Adrenal gland (tissue), 9 donors: ENCODE measurements at regions not wholly inside any gene's neighbourhood (a gene's known extent, or its start where the extent isn't known, plus 50 kb on each side); places are given as distances from the start of the nearest gene placed in this dataset.

Experiments used
- DNase-seq, 7 donors: peaks; one replicate each; pipeline ENCODE4 v3.0.0-alpha.2; 2019 to 2020
- H3K27ac ChIP-seq, 5 donors: fragments of 200-600 bp; sonication (generic) in 4 of 5; 1 replicate in 3 of 5; 2 replicates in 2 of 5; pipeline versions ENCODE4 v1.5.1 to v1.8.0; 2016 to 2020; ENCODE audit warnings: mild to moderate bottlenecking in 1 of 5
- H3K27me3 ChIP-seq: fragments of 200-600 bp; 2 replicates; pipeline ENCODE4 v1.8.0; 2021
- H3K36me3 ChIP-seq, 2 donors: fragments of 200-600 bp; replicated peaks in 1 of 2; 1 replicate in 1 of 2; 2 replicates in 1 of 2; pipeline versions ENCODE4 v1.5.1 to v1.8.0; 2018 to 2022
- H3K4me1 ChIP-seq, 2 donors: fragments of 200-600 bp; replicated peaks in 1 of 2; 1 replicate in 1 of 2; 2 replicates in 1 of 2; pipeline versions ENCODE4 v1.5.1 to v1.8.0; 2018 to 2021
- H3K4me3 ChIP-seq, 4 donors: fragments of 200-600 bp; sonication (generic) in 3 of 4; one replicate each; pipeline ENCODE4 v1.5.1; 2016 to 2018
- H3K9me3 ChIP-seq, 3 donors: fragments of 200-600 bp; sonication (generic) in 1 of 3; replicated peaks in 1 of 3; 1 replicate in 2 of 3; 2 replicates in 1 of 3; pipeline versions ENCODE4 v1.5.1 to v1.8.0; 2016 to 2021
- CTCF ChIP-seq, 6 experiments: fragments of 450-650 bp in 4 of 6; fragments of 200-600 bp in 2 of 6; sonication (generic) in 1 of 6; IDR thresholded peaks; 1 replicate in 5 of 6; 2 replicates in 1 of 6; pipeline versions ENCODE4 v1.5.1 to v1.8.0; 2016 to 2021; ENCODE audit warnings: antibody characterized with exemption in 6 of 6, mild to moderate bottlenecking in 2 of 6, moderate library complexity in 1 of 6
- POLR2A ChIP-seq, 2 donors: fragments of 450-650 bp; IDR thresholded peaks; one replicate each; pipeline ENCODE4 v1.6.1; 2017; ENCODE audit warnings: antibody characterized with exemption in 2 of 2, mild to moderate bottlenecking in 2 of 2, moderate library complexity in 1 of 2
- WGBS, 4 donors: extraction: QIAGEN DNeasy Blood & Tissue Kit in 2 of 4; methylation state at CpG; one replicate each; pipeline versions ENCODE4 v1.1.5 to v1.1.7; 2013 to 2017; 5-methylcytosine and 5-hydroxymethylcytosine counted together
- intact Hi-C, 2 donors: fragments of 100-400 bp; cut with DNase I; formaldehyde crosslinking; loops; one replicate each; pipeline versions ENCODE4 v1.14.1 to v1.15.0; 2022 to 2023
- donor health status: healthy with polysubstance abuse.
- donor health status: Bipolar disorder and iron deficiency.
- donor health status: DM: yes; HTN: yes; CAD: no.
- donor health status: DM: no; HTN: no; CAD: no.
- donor health status: DM: no; HTN: no; CAD: no.

- Histone ChIP-seq H3K36me3 (no peaks in the 10 kb centered on the region), H3K4me3 (no peak overlapping the region), H3K27ac (no peak overlapping the region), H3K27me3 (no peaks in the 10 kb centered on the region), H3K4me1 (no peaks in the 10 kb centered on the region), H3K9me3 (no peaks in the 10 kb centered on the region)
- no peak for DNase-seq
- 74 to 80% (median 76%) methylated on average over 8 of the region's 8 CpGs for WGBS, 4 donors
- intact Hi-C loops, result no loop called here
- no peak for TF ChIP-seq POLR2A (IDR thresholded peaks at IDR 0.05)
- TF ChIP-seq CTCF (IDR thresholded peaks at IDR 0.05), result no peak
These were observed 647.8 kb upstream of the SLC39A10 start for GRCh38 chr2:195009202-195009601.

- no peak overlapping the region for H3K27ac ChIP-seq
- H3K4me1 ChIP-seq, result no peaks in the 10 kb centered on the region
- H3K36me3 ChIP-seq, result no peaks in the 10 kb centered on the region
- DNase-seq, result no peak
- intact Hi-C loops, result no loop called here
- TF ChIP-seq POLR2A (IDR thresholded peaks at IDR 0.05), result no peak
- no peak for TF ChIP-seq CTCF (IDR thresholded peaks at IDR 0.05)
- WGBS, 4 donors, result 74 to 80% (median 76%) methylated on average over 5 of the region's 5 CpGs
- no peaks in the 10 kb centered on the region for H3K9me3 ChIP-seq
- H3K4me3 ChIP-seq, result no peak overlapping the region
- H3K27me3 ChIP-seq, result no peaks in the 10 kb centered on the region
These were observed 650.2 kb upstream of the SLC39A10 start for GRCh38 chr2:195006856-195007255.

GRCh38 chr2:195003881-195004471 is 653.0 kb upstream of the SLC39A10 start:
- no peak for TF ChIP-seq POLR2A (IDR thresholded peaks at IDR 0.05)
- no peak for TF ChIP-seq CTCF (IDR thresholded peaks at IDR 0.05)
- 73 to 94% (median 82%) methylated on average over 4 of the region's 4 CpGs for WGBS, 4 donors
- Histone ChIP-seq H3K4me3 (no peak overlapping the region), H3K27ac (no peak overlapping the region), H3K27me3 (no peaks in the 10 kb centered on the region), H3K4me1 (no peaks in the 10 kb centered on the region), H3K36me3 (no peaks in the 10 kb centered on the region), H3K9me3 (no peaks in the 10 kb centered on the region)
- intact Hi-C loops, result no loop called here
- DNase-seq, result no peak

GRCh38 chr2:195001924-195002323 is 655.1 kb upstream of the SLC39A10 start:
- DNase-seq, result no peak
- intact Hi-C loops, result no loop called here
- no peaks in the 10 kb centered on the region for H3K36me3 ChIP-seq
- H3K27ac ChIP-seq, result no peak overlapping the region
- no peak for TF ChIP-seq POLR2A (IDR thresholded peaks at IDR 0.05)
- TF ChIP-seq CTCF (IDR thresholded peaks at IDR 0.05), result no peak
- no peak overlapping the region for H3K4me3 ChIP-seq
- H3K4me1 ChIP-seq, result no peaks in the 10 kb centered on the region
- WGBS, 4 donors, result 93 to 97% (median 94%) methylated on average over 3 of the region's 3 CpGs
- H3K27me3 ChIP-seq, result no peaks in the 10 kb centered on the region
- H3K9me3 ChIP-seq, result no peaks in the 10 kb centered on the region
